Mucosa of rectum (tissue), 2 donors: ENCODE measurements at regions not wholly inside any gene's neighbourhood (a gene's known extent, or its start where the extent isn't known, plus 50 kb on each side); places are given as distances from the start of the nearest gene placed in this dataset.

ENCODE experiments used
- H3K27ac ChIP-seq, 2 donors: one replicate each; pipeline ENCODE4 v1.7.0; 2013; ENCODE audit warnings: inconsistent platforms in 2 of 2, low read depth in 2 of 2, low read length in 2 of 2
- H3K27me3 ChIP-seq, 2 donors: one replicate each; pipeline ENCODE4 v1.7.0; 2013; ENCODE audit warnings: low read length in 2 of 2; ENCODE audit not compliant: control insufficient read depth in 2 of 2, insufficient read depth in 2 of 2
- H3K36me3 ChIP-seq, 2 donors: one replicate each; pipeline ENCODE4 v1.7.0; 2013; ENCODE audit warnings: low read length in 2 of 2; ENCODE audit not compliant: control insufficient read depth in 2 of 2, insufficient read depth in 2 of 2
- H3K4me1 ChIP-seq, 2 donors: one replicate each; pipeline ENCODE4 v1.7.0; 2013; ENCODE audit warnings: low read length in 2 of 2, mild to moderate bottlenecking in 1 of 2; ENCODE audit not compliant: control insufficient read depth in 2 of 2, insufficient read depth in 2 of 2
- H3K4me3 ChIP-seq, 2 donors: one replicate each; pipeline ENCODE4 v1.7.0; 2013; ENCODE audit warnings: low read length in 2 of 2
- H3K9ac ChIP-seq, 2 donors: one replicate each; pipeline ENCODE4 v1.7.0; 2013; ENCODE audit warnings: low read length in 2 of 2, low read depth in 1 of 2, mild to moderate bottlenecking in 1 of 2
- H3K9me3 ChIP-seq, 2 donors: one replicate each; pipeline ENCODE4 v1.7.0; 2013; ENCODE audit warnings: low read length in 2 of 2; ENCODE audit not compliant: control insufficient read depth in 2 of 2
- donor health status: healthy.
- donor health status: Normal muscosa, but diverticular disease.

- H3K4me1 ChIP-seq = peaks cover 0 to 2% of the 10 kb centered on the region in 2 donors
- no peak overlapping the region for H3K4me3 ChIP-seq
- no peaks in the 10 kb centered on the region for H3K9me3 ChIP-seq
- H3K9ac ChIP-seq = no peak overlapping the region
- no peaks in the 10 kb centered on the region for H3K36me3 ChIP-seq
- H3K27ac ChIP-seq = no peak overlapping the region
- peaks cover 0 to 2% of the 10 kb centered on the region in 2 donors for H3K27me3 ChIP-seq
These were observed 312.9 kb downstream of the CDC5L start for GRCh38 chr6:44700422-44700821.

- Histone ChIP-seq H3K27ac (no peak overlapping the region), H3K9ac (no peak overlapping the region), H3K4me1 (peaks cover 0 to 2% of the 10 kb centered on the region in 2 donors), H3K4me3 (no peak overlapping the region), H3K27me3 (peaks cover 0 to 2% of the 10 kb centered on the region in 2 donors), H3K9me3 (no peaks in the 10 kb centered on the region), H3K36me3 (no peaks in the 10 kb centered on the region)
These were observed 313.6 kb downstream of the CDC5L start for GRCh38 chr6:44701038-44701636.

- no peaks in the 10 kb centered on the region for H3K9me3 ChIP-seq
- H3K36me3 ChIP-seq = no peaks in the 10 kb centered on the region
- H3K27me3 ChIP-seq = peaks cover 0 to 2% of the 10 kb centered on the region in 2 donors
- peaks cover 0 to 2% of the 10 kb centered on the region in 2 donors for H3K4me1 ChIP-seq
- no peak overlapping the region for H3K9ac ChIP-seq
- no peak overlapping the region for H3K27ac ChIP-seq
- H3K4me3 ChIP-seq = no peak overlapping the region
These were observed 314.2 kb downstream of the CDC5L start for GRCh38 chr6:44701637-44702101.

GRCh38 chr6:44702292-44702691 is 314.8 kb downstream of the CDC5L start:
- H3K36me3 ChIP-seq = no peaks in the 10 kb centered on the region
- H3K4me1 ChIP-seq = peaks cover 0 to 2% of the 10 kb centered on the region in 2 donors
- peaks cover 0 to 2% of the 10 kb centered on the region in 2 donors for H3K27me3 ChIP-seq
- H3K9ac ChIP-seq = no peak overlapping the region
- no peak overlapping the region for H3K27ac ChIP-seq
- H3K4me3 ChIP-seq = no peak overlapping the region
- H3K9me3 ChIP-seq = no peaks in the 10 kb centered on the region

GRCh38 chr6:44704240-44705150 is 317.0 kb downstream of the CDC5L start:
- Histone ChIP-seq H3K9me3 (no peaks in the 10 kb centered on the region), H3K27me3 (peaks cover 0 to 2% of the 10 kb centered on the region in 2 donors), H3K36me3 (no peaks in the 10 kb centered on the region), H3K4me1 (peaks cover 0 to 2% of the 10 kb centered on the region in 2 donors), H3K9ac (no peak overlapping the region), H3K4me3 (no peak overlapping the region), H3K27ac (no peak overlapping the region)

GRCh38 chr6:44705596-44705995 is 318.1 kb downstream of the CDC5L start:
- H3K36me3 ChIP-seq = no peaks in the 10 kb centered on the region
- peaks cover 0 to 2% of the 10 kb centered on the region in 2 donors for H3K27me3 ChIP-seq
- no peak overlapping the region for H3K27ac ChIP-seq
- no peaks in the 10 kb centered on the region for H3K9me3 ChIP-seq
- no peak overlapping the region for H3K9ac ChIP-seq
- no peak overlapping the region for H3K4me3 ChIP-seq
- peaks cover 0 to 2% of the 10 kb centered on the region in 2 donors for H3K4me1 ChIP-seq

GRCh38 chr6:44706011-44706410 is 318.5 kb downstream of the CDC5L start:
- Histone ChIP-seq H3K9me3 (no peaks in the 10 kb centered on the region), H3K36me3 (no peaks in the 10 kb centered on the region), H3K27ac (no peak overlapping the region), H3K4me1 (peaks cover 0 to 2% of the 10 kb centered on the region in 2 donors), H3K4me3 (no peak overlapping the region), H3K27me3 (peaks cover 0 to 2% of the 10 kb centered on the region in 2 donors), H3K9ac (no peak overlapping the region)

- Histone ChIP-seq H3K9me3 (no peaks in the 10 kb centered on the region), H3K9ac (no peak overlapping the region), H3K4me1 (peaks cover 0 to 2% of the 10 kb centered on the region in 2 donors), H3K4me3 (no peak overlapping the region), H3K27me3 (peaks cover 0 to 2% of the 10 kb centered on the region in 2 donors), H3K27ac (no peak overlapping the region), H3K36me3 (no peaks in the 10 kb centered on the region)
These were observed 320.7 kb downstream of the CDC5L start for GRCh38 chr6:44708208-44708607.

GRCh38 chr6:44712353-44713111 is 325.0 kb downstream of the CDC5L start:
- Histone ChIP-seq H3K27me3 (no peaks in the 10 kb centered on the region), H3K9me3 (no peaks in the 10 kb centered on the region), H3K27ac (no peak overlapping the region), H3K9ac (no peak overlapping the region), H3K4me3 (no peak overlapping the region), H3K4me1 (no peaks in the 10 kb centered on the region), H3K36me3 (no peaks in the 10 kb centered on the region)

- Histone ChIP-seq H3K9ac (no peak overlapping the region), H3K4me3 (no peak overlapping the region), H3K27me3 (no peaks in the 10 kb centered on the region), H3K4me1 (no peaks in the 10 kb centered on the region), H3K27ac (no peak overlapping the region), H3K9me3 (no peaks in the 10 kb centered on the region), H3K36me3 (no peaks in the 10 kb centered on the region)
These were observed 327.7 kb downstream of the CDC5L start for GRCh38 chr6:44715188-44715587.
